RWPE2 (cell line): ENCODE measurements at regions not wholly inside any gene's neighbourhood (a gene's known extent, or its start where the extent isn't known, plus 50 kb on each side); places are given as distances from the start of the nearest gene placed in this dataset.

Source experiments
- ATAC-seq: fragments of 200-7000 bp; cut with Tn5 transposase; 3 replicates; pipeline ENCODE4 v1.9.1; 2021; ENCODE audit warnings: low read depth
- DNase-seq: peaks from one replicate; pipeline ENCODE4 v3.0.0-alpha.2; 2020; ENCODE audit warnings: low spot score
- H3K27ac ChIP-seq: fragments of 450-650 bp; 2 replicates; pipeline ENCODE4 v1.5.1; 2017; ENCODE audit warnings: mild to moderate bottlenecking; ENCODE audit not compliant: poor library complexity, severe bottlenecking
- H3K27me3 ChIP-seq: fragments of 250-450 bp; sonication (Bioruptor Pico); 2 replicates; pipeline ENCODE4 v1.5.1; 2021; ENCODE audit warnings: mild to moderate bottlenecking, moderate library complexity; ENCODE audit not compliant: insufficient read depth, poor library complexity, severe bottlenecking
- H3K36me3 ChIP-seq: fragments of 250-450 bp; sonication (Bioruptor Pico); 2 replicates; pipeline ENCODE4 v1.5.1; 2020; ENCODE audit warnings: low read depth, mild to moderate bottlenecking, moderate library complexity
- H3K4me1 ChIP-seq: fragments of 250-450 bp; sonication (Bioruptor Pico); 2 replicates; pipeline ENCODE4 v1.5.1; 2021; ENCODE audit warnings: mild to moderate bottlenecking, moderate library complexity; ENCODE audit not compliant: insufficient read depth, poor library complexity, severe bottlenecking
- H3K4me3 ChIP-seq: fragments of 250-450 bp; sonication (Bioruptor Pico); 2 replicates; pipeline ENCODE4 v1.5.1; 2021; ENCODE audit warnings: mild to moderate bottlenecking, moderate library complexity; ENCODE audit not compliant: severe bottlenecking
- H3K9me3 ChIP-seq: fragments of 250-450 bp; sonication (Bioruptor Pico); 2 replicates; pipeline ENCODE4 v1.5.1; 2021; ENCODE audit warnings: mild to moderate bottlenecking, moderate library complexity; ENCODE audit not compliant: severe bottlenecking
- TF ChIP-seq, protein P1 (sequence below): fragments of 450-650 bp; IDR thresholded peaks from one replicate; pipeline ENCODE4 v1.5.1; 2017; ENCODE audit warnings: mild to moderate bottlenecking, moderate library complexity; ENCODE audit not compliant: poor library complexity, severe bottlenecking

DNA sequence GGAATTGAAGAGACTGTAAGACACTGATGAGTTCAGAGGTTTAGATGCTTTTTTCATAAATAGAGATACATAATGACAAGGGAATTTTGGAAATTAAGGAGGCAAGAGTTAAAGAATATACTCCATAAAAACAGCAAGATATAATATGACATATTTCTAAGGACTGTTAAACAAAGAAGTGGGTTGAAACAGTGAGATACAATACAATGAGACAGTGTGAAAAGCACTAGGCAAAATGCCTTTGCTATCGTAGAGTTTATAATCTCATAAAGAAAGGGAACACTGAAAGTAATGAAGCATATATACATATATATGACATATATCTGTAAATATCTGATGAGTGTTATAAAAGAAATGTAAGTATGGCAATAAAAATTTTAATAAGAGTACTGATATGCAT is 1496.2 kb downstream of the TECRL start:
- Histone ChIP-seq H3K9me3 (no peaks in the 10 kb centered on the region), H3K27me3 (no peaks in the 10 kb centered on the region), H3K27ac (no peak overlapping the region), H3K4me3 (no peak overlapping the region), H3K4me1 (no peaks in the 10 kb centered on the region), H3K36me3 (no peaks in the 10 kb centered on the region)
- TF ChIP-seq, protein P1, sequence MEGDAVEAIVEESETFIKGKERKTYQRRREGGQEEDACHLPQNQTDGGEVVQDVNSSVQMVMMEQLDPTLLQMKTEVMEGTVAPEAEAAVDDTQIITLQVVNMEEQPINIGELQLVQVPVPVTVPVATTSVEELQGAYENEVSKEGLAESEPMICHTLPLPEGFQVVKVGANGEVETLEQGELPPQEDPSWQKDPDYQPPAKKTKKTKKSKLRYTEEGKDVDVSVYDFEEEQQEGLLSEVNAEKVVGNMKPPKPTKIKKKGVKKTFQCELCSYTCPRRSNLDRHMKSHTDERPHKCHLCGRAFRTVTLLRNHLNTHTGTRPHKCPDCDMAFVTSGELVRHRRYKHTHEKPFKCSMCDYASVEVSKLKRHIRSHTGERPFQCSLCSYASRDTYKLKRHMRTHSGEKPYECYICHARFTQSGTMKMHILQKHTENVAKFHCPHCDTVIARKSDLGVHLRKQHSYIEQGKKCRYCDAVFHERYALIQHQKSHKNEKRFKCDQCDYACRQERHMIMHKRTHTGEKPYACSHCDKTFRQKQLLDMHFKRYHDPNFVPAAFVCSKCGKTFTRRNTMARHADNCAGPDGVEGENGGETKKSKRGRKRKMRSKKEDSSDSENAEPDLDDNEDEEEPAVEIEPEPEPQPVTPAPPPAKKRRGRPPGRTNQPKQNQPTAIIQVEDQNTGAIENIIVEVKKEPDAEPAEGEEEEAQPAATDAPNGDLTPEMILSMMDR = no peak
- ATAC-seq = no peak
- DNase-seq = no peak

DNA sequence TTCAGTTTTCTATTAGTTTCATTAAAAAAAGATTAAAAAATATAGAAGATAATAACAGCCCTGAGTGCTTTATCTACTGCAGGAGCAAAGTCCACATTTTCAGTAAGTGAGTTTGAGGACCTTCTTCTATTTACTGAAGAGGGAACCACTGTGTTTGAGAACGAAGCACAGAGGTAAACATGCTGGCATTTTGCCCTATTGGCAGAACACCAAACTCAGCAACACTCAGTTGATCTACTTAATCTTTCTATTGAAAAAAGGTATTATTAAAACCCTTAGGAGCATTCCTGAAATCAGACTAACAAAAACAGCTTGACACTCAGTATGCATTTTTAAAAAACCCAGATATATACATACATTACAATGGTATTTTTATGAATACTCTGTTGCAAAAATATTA is 1496.7 kb downstream of the TECRL start:
- H3K27ac ChIP-seq = no peak overlapping the region
- H3K4me3 ChIP-seq = no peak overlapping the region
- no peaks in the 10 kb centered on the region for H3K9me3 ChIP-seq
- TF ChIP-seq, protein P1 = no peak
- H3K27me3 ChIP-seq = no peaks in the 10 kb centered on the region
- ATAC-seq (no peak), DNase-seq (no peak)
- no peaks in the 10 kb centered on the region for H3K4me1 ChIP-seq
- no peaks in the 10 kb centered on the region for H3K36me3 ChIP-seq

DNA sequence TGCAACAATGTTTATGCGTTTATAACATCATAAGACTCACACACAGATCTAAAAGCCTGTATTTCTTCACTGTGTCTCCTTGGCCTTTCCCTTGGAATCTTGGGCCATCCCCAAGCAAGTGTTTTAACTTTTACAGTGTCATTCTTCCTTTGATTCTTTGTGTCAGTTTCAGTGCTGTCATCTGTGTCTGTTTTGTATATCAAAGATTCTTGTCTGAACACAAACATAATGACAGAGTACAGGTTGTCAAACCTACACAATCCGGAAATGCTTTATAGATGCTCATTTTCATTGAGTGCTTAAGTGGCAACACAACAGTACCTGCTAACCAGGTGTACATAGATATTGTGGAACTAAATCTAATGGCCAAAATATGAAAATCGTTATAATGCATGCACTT is 1500.0 kb downstream of the TECRL start:
- TF ChIP-seq, protein P1 = no peak

DNA sequence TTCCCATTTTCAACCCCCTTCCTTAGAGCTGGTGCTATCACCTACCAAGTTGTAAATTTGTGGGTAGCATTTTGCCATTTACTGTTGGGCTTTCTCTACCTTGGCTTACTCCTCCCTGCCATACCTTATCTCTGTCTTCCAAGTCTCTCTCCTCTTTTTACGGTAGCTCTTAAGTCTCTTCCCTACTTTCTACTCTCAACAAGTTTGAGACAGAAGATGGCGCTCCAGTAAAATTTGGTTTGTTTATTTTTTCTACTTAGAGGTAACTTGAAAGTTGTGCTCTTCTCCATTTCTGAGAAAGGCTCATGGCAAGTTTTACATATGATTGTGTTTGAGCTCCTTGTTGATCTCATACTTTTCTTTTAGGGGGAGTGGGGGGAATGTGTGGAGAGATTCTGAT is 1508.1 kb downstream of the TECRL start:
- Histone ChIP-seq H3K4me3 (no peak overlapping the region), H3K27me3 (no peaks in the 10 kb centered on the region), H3K9me3 (no peaks in the 10 kb centered on the region), H3K36me3 (no peaks in the 10 kb centered on the region), H3K4me1 (no peaks in the 10 kb centered on the region), H3K27ac (no peak overlapping the region)
- TF ChIP-seq, protein P1 = no peak
- ATAC-seq (no peak), DNase-seq (no peak)

More for the DNA sequence above, 1500.0 kb downstream of the TECRL start:
- H3K27ac ChIP-seq = no peak overlapping the region
- DNase-seq = no peak
- H3K4me1 ChIP-seq = no peaks in the 10 kb centered on the region
- no peaks in the 10 kb centered on the region for H3K27me3 ChIP-seq
- ATAC-seq = no peak
- no peak overlapping the region for H3K4me3 ChIP-seq
- H3K36me3 ChIP-seq = no peaks in the 10 kb centered on the region
- no peaks in the 10 kb centered on the region for H3K9me3 ChIP-seq

DNA sequence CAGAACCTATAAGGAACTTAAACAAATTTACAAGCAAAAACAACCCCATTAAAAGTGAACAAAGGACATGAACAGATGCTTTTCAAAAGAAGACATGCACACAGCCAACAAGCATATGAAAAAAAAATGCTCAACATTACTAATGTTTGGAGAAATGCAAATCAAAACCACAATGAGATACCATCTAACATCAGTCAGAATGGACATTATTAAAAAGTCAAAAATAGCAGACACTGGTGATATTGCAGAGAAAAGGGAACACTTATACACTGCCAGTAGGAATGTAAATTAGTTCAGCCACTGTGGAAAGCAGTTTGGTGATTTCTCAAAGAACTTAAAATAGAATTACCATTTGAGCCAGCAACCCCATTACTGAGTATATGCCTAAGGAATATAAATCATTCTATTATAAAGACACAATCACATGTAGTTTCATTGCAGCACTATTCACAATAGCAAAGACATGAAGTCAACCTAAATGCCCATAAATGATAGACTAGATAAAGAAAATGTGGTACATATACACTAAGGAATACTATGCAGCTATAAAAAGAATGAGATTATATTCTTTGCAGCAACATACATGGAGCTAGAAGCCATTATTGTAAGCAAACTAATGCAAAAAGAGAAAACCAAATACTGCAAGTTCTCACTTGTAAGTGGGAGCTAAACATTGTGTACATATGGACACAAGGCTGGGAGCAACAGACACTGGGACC is 1509.4 kb downstream of the TECRL start:
- H3K36me3 ChIP-seq = no peaks in the 10 kb centered on the region
- DNase-seq = no peak
- TF ChIP-seq, protein P1 = no peak

More for the DNA sequence above, 1509.4 kb downstream of the TECRL start:
- Histone ChIP-seq H3K27ac (no peak overlapping the region), H3K9me3 (no peaks in the 10 kb centered on the region), H3K4me1 (no peaks in the 10 kb centered on the region), H3K27me3 (no peaks in the 10 kb centered on the region), H3K4me3 (no peak overlapping the region)
- no peak for ATAC-seq
